Sciatic nerve (tissue), 2 donors: ENCODE measurements at regions not wholly inside any gene's neighbourhood (a gene's known extent, or its start where the extent isn't known, plus 50 kb on each side); places are given as distances from the start of the nearest gene placed in this dataset.

Experiments used
- ATAC-seq: fragments of 200-7000 bp; cut with Tn5 transposase; one replicate; pipeline ENCODE4 v1.9.1; 2020; ENCODE audit warnings: mild to moderate bottlenecking, moderate library complexity
- DNase-seq: peaks from one replicate; pipeline ENCODE4 v3.0.0-alpha.2; 2020; ENCODE audit warnings: low spot score
- intact Hi-C: fragments of 100-400 bp; cut with DNase I; formaldehyde crosslinking; loops from one replicate; pipeline ENCODE4 v1.14.2; 2022
- donor health status: DM: no; HTN: no; CAD: no.
- donor health status: DM: no; HTN: no; CAD: no.

DNA sequence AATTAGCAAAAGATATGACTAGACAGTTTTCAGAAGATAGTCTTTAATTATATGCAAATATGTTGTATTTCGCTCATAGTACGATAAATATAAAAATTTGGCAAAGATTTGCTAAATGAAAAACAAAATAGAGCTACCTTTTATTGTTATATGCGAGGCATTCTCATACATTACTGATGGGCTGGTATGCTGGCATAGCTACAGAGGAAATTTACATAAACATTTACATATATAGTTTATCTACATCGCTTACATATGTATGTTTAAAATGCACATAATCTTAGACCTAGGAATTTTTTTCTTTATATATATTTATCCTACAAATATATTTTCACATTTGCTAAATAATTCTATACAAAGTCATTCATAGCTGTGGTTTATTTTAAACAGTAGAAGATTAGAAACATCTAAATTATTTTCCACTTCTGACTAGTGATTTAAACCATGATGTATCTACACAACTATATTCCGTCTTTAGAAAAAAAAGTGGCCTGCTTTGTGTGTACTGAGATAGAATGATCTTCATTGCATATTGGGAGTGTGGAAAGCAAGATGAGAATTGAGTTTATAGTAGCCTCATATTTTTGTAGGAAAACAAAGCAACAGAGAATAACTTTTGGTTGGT lies 1345.0 kb upstream of the SLC10A2 start:
- intact Hi-C loops, result no loop called here
- no peak for DNase-seq
- no peak for ATAC-seq

DNA sequence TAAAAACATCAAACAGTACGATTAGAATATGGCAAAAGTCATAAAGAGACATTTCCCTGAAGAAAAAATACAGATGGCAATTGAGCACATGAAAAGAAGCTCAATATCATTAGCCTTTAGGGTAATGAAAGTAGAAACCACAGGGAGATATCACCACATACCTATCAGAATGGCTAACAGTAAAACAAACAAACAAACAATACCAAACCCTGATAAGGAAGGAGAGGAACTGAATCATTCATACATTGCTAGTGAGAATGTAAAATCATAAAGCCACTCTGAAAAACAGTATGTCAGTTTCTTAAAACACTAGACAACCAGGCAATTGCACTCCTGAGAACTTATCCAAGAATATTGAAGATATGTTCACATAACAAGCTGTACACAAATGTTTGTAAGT lies 1342.5 kb upstream of the SLC10A2 start:
- no peak for DNase-seq
- intact Hi-C loops, result no loop called here
- ATAC-seq, result no peak

DNA sequence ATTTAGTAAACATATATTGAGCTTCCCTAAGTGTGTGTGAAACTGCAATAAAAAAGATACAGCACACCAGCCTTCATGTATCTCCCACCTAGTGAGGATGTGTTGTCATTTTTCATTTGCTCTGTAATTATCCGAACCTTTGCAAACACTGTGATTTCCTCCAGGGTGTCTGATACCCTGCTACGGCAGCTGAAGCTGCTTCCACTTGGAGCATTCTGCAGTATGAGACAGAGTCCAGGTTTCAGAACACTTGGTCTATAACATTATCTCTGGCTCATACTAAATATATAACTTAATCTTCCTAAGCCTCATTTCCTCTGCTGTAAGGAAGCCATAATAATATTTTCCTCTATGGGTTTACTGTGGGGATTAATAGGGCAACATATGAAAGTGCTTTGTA lies 1338.1 kb upstream of the SLC10A2 start:
- intact Hi-C loops, result no loop called here
- DNase-seq (no peak), ATAC-seq (no peak)

DNA sequence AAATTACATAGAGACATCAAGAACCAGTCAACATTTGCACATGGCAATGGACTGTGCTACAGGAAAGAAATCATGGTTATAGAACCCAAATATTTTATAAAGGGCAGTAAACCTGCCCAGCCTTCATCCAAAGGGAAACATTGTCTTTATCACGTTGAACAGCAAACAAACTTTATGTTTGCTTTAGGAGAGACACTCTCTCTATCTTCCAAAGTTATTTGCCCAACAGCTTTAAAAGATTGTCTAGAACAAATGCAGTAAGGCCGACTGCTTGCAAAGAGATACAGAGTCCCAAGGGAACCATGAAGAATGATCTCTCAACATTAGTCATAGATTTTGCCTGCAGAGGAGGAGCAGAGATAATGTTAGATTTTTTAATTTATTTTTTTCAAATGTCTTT lies 1323.5 kb upstream of the SLC10A2 start:
- no peak for ATAC-seq
- DNase-seq, result no peak
- intact Hi-C loops, result no loop called here

DNA sequence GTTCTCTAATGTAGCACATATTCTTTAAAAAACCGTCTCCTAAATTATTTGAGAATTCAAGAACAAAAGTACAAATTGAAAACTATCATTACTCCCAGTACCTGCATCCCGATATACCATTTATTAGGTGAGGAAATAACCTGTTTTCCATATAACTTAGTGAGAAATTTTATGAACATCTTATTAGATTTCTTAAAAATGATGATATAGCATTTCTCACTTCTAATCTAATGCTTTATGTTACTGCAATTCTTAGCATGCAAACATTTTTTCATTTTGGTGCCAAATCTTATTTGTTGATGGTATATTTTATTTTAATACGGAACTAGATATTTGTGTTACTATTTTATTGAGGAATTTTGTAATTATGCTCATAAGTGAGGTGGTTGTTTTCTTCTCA lies 1321.3 kb upstream of the SLC10A2 start:
- ATAC-seq (no peak), DNase-seq (no peak)
- intact Hi-C loops, result no loop called here

DNA sequence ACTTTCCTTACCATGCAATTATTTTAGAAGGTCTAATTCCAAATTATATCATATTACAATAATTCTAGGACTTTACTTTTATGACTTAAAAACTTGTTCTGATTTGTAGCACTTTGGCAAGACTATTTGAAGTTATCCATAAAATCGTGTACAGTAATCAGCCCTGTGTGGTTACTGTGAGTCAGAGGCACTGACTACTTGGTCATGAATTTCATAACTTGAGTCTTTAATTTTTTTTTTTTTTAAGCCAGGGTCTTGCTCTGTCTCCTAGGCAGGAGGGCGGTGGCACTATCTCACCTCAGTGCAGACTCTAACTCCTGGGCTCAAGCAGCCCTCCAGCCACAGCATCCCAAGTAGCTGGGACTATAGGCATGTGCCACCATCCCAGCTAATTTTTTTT lies 1319.2 kb upstream of the SLC10A2 start:
- no peak for DNase-seq
- no peak for ATAC-seq
- intact Hi-C loops, result no loop called here

DNA sequence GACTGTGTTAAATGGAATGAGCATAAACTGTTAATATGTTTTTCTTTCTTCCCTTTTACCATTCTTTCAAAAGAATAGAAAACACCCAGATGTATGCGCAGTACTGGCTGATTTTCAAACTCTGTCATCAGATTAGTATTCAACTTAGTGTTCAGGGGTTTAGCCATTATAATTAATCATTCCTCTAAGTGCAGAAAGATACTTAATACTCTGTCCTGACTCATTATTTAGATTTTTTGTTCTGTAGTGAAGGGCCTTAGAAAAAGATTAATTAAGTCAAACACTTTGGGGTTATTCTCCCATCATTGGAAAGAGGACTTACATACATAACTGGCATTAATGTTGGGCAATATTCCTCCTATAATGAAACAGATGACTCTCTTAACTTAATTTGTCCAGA lies 1316.7 kb upstream of the SLC10A2 start:
- no peak for DNase-seq
- ATAC-seq, result no peak
- intact Hi-C loops, result no loop called here

DNA sequence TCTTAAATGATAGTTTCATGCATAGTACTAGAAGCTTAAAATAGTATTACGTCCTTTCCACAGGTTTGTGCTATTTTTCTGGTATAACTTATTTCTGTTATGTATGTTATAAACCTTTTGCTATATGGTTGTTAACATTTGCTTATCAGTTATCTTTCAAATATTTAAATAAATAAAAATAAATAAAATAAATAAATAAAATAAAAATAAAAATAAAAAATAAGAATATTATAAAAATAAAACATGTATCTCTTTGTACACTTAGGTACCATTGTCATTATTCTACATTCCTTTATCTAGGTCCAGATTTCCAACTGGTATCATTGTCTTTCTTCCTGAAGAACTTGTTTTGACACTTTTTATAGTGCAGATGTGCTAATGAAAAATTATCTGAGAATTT lies 1310.4 kb upstream of the SLC10A2 start:
- DNase-seq (no peak), ATAC-seq (no peak)
- intact Hi-C loops, result no loop called here

DNA sequence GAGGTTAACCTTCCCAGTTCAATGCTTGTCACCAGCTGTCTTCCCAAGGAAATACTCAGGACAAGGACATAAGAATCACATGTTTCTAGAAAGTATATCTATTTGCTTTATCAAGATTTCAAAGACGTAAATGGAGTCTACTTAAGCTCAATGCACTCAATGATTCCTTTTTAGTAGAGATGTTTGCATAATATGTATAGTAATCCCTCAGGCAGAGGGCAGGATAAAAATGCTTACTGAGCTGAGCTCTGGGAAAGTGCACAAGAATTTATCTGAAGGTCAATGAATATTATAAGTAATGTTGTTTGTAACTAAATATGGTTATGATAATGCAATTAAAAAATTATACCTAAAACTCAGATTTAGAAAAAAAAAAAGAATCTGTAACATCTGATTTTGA lies 1309.4 kb upstream of the SLC10A2 start:
- ATAC-seq, result no peak
- DNase-seq, result no peak
- intact Hi-C loops, result no loop called here

DNA sequence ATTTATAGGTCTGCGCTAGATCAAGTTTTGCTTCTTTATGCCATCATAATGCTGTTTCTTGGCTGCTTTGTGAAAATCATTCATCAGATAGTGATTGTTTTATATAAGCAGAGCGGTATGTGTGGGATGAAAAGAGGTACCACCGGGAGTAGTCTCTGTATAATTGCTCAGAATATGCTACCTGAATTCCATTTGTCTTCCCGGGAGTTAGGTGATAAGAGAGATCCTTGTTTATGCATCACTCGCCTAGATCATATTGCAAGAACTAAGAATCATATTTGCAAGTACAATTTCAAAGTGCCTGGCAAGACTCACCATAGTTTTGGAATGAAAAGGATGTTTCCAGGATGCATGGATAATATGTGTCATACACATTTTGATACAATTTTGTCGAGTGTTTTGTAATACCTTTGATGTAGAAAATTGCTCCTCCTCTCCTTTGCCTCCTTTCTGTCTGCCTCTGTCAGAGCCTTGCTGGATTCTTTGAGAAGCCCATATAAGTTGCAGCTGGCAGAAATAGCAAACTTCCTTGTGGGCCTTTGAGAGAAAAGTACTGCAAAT lies 1306.0 kb upstream of the SLC10A2 start:
- intact Hi-C loops, result no loop called here
- ATAC-seq (no peak), DNase-seq (no peak)

DNA sequence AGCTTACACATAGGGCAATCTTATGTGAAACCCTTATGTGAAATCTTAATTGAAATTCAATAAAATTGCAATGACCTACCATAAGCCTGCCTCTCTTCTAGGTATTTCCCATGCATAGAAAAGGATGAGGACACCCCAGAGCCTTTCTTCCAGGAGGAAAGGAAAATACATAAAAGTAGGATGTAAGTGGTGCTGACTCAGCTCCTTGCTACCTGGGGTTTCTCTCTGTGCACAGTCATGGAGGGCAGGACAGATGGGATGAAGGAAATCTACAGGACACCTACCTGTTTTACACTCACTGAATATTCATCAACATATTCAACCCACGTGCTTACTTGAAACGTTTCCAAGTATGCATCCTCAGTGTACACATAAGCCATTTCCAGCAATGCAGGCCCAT lies 1299.2 kb upstream of the SLC10A2 start:
- no peak for DNase-seq
- no peak for ATAC-seq
- intact Hi-C loops, result no loop called here

DNA sequence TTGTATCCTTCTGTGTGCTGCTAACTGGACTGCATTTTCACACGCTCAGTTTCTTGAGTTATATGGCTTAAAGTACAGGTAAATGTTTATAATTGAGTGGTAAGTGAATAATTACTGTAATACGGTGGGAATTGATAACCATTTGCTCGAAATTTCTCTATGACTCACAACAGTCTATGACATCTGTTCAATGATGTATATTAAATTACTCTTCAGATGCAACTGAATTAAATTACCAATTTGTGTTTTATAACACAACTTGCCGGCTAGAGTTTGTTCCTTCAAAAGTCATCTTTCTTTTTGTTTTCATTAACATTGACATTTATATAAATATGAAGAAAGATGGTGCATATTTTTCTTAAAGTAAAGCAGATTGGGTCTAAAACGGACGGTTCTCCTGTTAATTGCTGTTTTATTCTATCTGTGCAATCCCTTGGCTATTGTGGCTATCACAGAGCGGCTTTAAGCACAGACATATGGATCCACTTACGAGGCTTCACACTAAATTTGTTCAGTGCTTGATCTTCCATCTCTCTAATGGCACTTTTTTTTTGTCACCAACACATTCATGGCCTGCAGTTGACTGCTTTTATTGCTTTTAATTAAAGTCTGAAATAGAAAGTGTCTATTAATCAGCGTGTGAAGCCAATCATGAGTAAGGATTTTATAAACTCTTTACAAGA lies 1291.6 kb upstream of the SLC10A2 start:
- ATAC-seq (no peak), DNase-seq (no peak)
- intact Hi-C loops, result no loop called here

DNA sequence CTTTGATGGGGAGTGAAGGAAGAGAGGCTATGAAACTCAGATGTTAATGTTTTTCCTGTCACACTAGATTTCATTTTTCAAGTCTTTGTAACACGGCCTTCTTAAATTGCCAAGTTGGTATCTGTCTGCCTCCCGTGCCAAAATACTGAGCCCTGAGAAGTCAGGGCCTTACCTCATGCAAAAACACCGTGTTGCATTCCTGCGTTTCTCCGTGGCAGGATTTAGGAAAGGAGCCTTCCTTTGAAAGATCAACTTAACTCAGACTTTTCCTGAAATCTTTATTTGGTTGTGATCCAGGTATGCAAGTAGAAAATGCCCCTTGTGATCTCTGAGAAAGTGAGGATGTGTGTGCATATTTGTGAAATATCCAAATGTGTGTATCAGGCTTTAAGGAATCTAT lies 1291.0 kb upstream of the SLC10A2 start:
- intact Hi-C loops, result no loop called here
- no peak for DNase-seq
- ATAC-seq, result no peak

DNA sequence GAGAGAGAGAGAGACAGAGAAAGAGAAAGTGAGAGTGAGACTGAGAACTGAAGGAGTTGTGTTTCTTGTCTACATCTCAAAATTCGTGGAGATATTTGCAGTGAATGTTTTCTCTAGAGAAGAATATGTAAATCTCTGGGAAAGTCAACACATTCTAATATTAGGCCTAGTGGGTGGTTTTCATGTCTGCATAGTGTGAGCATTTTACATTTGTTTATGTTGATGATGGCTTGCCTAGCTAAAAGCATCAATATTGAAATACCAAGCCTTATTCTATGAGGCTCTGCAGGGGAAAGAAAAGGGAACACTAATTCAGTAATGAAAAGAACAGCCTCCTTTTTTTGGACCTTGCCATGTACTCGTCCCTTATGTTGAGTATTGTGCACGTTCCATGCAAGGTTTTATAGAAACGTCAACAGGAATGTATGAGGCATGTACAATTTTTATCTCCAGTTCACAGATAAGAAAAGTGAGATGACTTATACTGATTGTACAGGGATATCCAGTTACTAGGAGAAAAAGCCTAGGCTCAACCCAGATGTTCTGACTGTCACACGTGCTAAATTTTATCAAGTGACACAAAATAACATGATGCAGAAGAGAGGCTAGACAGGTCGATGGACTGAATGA lies 1288.9 kb upstream of the SLC10A2 start:
- no peak for DNase-seq
- no peak for ATAC-seq
- intact Hi-C loops, result no loop called here

DNA sequence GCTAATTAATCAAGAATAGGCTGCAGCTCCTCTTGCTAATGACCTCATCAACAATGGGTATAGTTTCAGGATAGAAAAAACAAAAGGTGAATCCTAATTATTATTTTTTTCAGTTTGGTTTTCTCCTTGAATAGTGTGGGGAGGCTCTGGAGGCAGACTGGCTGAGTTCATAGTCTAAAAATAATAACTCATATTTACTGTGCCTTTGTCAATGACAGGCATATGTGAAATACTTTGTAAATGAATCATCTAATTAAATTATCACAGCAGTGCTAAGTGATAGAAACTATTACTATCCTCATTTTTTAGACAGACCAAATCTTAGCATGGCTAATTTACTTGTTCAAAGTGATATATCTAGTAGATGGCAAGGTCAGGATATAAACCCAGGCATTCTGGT lies 1261.0 kb upstream of the SLC10A2 start:
- intact Hi-C loops, result no loop called here
- ATAC-seq (no peak), DNase-seq (no peak)

DNA sequence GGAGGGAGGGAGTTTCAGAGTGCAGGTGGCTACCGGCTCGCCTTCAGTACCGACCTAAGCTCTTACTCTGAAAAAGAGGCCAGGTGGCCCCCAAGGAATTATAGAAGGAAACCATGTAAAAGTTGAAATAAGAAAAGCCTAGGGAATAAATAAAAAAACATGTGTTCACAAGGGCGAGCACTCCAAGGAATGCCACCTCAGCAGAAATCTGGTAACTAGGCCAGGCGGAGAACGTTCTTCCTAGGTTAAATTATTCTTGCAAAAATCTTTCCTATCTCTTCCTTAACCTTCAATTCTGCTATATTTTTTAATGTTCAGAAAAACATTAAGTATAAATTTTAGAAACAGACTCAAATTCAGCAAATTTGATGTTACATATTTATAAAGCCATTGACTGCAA lies 1260.3 kb upstream of the SLC10A2 start:
- intact Hi-C loops, result no loop called here

DNA sequence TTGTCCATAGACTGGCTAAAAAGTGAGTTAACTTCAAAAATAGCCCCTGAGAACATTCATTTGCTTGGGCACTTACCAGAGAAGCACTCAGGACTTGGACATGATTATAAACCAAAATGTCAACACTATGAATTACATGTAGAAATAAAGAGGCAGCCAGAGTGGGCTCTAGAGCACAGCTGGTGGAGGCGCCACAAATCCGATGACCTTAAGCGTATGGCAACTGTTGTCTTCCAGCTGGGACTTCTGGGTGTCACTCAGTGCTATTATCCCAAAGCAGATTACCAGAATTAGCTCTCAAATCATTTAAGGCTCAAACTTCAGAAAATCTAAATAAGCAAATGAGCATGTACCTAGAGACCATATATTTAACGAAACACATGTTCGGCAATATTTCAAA lies 1255.5 kb upstream of the SLC10A2 start:
- no peak for ATAC-seq

More for the DNA sequence above, 1260.3 kb upstream of the SLC10A2 start:
- no peak for ATAC-seq
- no peak for DNase-seq

DNA sequence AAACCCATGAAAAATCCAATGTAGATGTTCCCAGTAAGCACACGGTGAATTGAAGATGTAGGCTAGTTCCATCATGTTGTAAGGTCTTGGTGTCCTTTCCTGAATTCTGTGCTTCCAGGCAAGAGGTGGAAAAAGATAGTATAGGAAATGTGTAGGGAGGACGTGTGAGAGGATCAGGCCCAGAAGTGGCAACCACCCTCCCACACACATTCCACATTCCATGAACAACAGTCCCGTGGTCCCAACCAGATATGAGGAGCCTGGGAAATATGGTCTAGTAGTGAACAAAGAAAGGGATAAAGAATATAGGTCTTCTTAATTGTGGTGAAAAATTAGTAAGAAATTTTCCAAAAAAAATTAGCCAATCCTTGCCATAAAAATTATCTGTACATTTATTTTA lies 1254.2 kb upstream of the SLC10A2 start:
- ATAC-seq, result no peak
- intact Hi-C loops, result no loop called here
- no peak for DNase-seq

More for the DNA sequence above, 1255.5 kb upstream of the SLC10A2 start:
- DNase-seq, result no peak
- intact Hi-C loops, result no loop called here

DNA sequence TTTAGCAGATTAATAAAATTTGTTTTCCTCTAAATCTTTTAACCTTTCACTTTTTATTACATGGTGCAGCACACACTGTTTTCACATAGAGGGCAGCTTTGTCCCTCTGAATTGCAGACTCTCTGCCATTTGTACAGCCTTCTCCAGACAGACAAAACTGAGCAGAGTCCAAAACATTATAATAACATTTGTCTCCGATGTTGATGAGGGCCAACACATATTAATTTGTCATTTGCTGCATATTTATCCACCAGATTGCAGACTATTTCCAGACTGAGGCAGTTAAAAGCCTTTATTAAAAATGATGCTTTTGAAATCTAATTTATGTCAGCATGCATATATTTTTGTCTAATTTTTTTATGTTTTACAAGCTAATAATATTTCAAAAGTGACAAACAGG lies 1251.9 kb upstream of the SLC10A2 start:
- intact Hi-C loops, result no loop called here
- DNase-seq, result no peak
- ATAC-seq, result peak; percentile 53

DNA sequence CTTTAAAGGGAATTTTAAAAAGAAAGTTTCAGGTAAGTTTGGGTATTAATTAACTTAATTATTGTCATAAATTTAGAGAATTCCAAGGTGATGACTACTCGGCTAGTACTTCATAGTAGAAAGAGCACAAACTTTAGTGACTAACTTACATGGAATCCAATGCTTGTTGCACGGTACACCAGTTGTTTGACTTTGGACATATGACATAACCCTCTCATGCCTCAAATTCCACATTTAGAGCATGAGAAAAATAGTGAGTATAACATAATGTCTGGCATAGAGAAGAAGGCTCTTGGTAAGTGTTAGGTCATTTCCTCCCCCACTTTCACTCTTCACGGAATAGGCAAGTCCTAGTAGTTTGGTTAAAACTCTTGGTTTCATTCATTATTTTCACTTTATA lies 1249.4 kb upstream of the SLC10A2 start:
- no peak for ATAC-seq

More for the DNA sequence above, 1249.4 kb upstream of the SLC10A2 start:
- intact Hi-C loops, result no loop called here
- no peak for DNase-seq
